Endothelial cell (in vitro differentiated cells): ENCODE measurements at regions not wholly inside any gene's neighbourhood (a gene's known extent, or its start where the extent isn't known, plus 50 kb on each side); places are given as distances from the start of the nearest gene placed in this dataset.
"Not testable (repeated sequence)": the region's sequence is repeated elsewhere in the genome, so short reads cannot be mapped to it uniquely, and the experiment has no call there.

Experiments used
- DNase-seq: peaks from one replicate; pipeline ENCODE4 v3.0.0; 2021; ENCODE audit warnings: low spot score
- H3K27ac Mint-ChIP-seq: one replicate; pipeline ENCODE4 v1.8.0; 2021; ENCODE audit warnings: mixed read lengths, inconsistent platforms; ENCODE audit not compliant: unreplicated experiment
- H3K27me3 Mint-ChIP-seq: one replicate; pipeline ENCODE4 v1.8.0; 2021; ENCODE audit warnings: mild to moderate bottlenecking, moderate library complexity, mixed read lengths, inconsistent platforms; ENCODE audit not compliant: unreplicated experiment
- H3K36me3 Mint-ChIP-seq: one replicate; pipeline ENCODE4 v1.8.0; 2021; ENCODE audit warnings: mild to moderate bottlenecking, low read depth, mixed read lengths, inconsistent platforms; ENCODE audit not compliant: unreplicated experiment
- H3K4me1 Mint-ChIP-seq: one replicate; pipeline ENCODE4 v1.8.0; 2021; ENCODE audit warnings: mild to moderate bottlenecking, mixed read lengths, inconsistent platforms; ENCODE audit not compliant: unreplicated experiment
- H3K4me3 Mint-ChIP-seq: one replicate; pipeline ENCODE4 v1.8.0; 2021; ENCODE audit warnings: mild to moderate bottlenecking, mixed read lengths, inconsistent platforms; ENCODE audit not compliant: unreplicated experiment
- H3K9me3 Mint-ChIP-seq: one replicate; pipeline ENCODE4 v1.8.0; 2021; ENCODE audit warnings: mixed read lengths, inconsistent platforms; ENCODE audit not compliant: unreplicated experiment
- TF ChIP-seq, protein P1 (sequence below): fragments of 200-600 bp; sonication (generic); IDR thresholded peaks from one replicate; pipeline ENCODE4 v1.5.0; 2021; ENCODE audit warnings: antibody characterized with exemption; ENCODE audit not compliant: unreplicated experiment

DNA sequence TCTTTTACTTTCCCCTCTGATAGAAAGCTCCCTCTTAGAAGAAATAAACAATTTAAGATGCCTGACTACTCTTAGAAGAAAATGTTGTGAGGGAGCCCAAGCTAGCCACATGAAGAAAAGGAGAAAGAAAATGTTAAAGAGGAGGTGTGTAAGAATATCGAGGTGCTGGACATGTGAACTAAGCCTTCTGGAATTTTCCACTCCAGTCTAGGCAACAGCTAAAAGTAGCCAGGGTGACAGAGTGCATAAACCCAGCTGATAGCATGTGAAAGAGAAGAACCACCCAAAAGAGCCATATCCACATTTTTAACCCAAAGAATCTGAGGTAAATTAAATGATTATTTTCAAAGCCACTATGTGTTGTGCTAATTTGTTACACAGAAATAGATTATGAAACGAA lies 1690.6 kb upstream of the LRRTM3 start:
- H3K9me3 Mint-ChIP-seq: no peaks in the 10 kb centered on the region
- no peaks in the 10 kb centered on the region for H3K36me3 Mint-ChIP-seq
- H3K4me1 Mint-ChIP-seq: no peaks in the 10 kb centered on the region
- TF ChIP-seq, protein P1, sequence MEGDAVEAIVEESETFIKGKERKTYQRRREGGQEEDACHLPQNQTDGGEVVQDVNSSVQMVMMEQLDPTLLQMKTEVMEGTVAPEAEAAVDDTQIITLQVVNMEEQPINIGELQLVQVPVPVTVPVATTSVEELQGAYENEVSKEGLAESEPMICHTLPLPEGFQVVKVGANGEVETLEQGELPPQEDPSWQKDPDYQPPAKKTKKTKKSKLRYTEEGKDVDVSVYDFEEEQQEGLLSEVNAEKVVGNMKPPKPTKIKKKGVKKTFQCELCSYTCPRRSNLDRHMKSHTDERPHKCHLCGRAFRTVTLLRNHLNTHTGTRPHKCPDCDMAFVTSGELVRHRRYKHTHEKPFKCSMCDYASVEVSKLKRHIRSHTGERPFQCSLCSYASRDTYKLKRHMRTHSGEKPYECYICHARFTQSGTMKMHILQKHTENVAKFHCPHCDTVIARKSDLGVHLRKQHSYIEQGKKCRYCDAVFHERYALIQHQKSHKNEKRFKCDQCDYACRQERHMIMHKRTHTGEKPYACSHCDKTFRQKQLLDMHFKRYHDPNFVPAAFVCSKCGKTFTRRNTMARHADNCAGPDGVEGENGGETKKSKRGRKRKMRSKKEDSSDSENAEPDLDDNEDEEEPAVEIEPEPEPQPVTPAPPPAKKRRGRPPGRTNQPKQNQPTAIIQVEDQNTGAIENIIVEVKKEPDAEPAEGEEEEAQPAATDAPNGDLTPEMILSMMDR: no peak
- DNase-seq: no peak
- no peak overlapping the region for H3K4me3 Mint-ChIP-seq
- no peak overlapping the region for H3K27ac Mint-ChIP-seq
- H3K27me3 Mint-ChIP-seq: no peaks in the 10 kb centered on the region

DNA sequence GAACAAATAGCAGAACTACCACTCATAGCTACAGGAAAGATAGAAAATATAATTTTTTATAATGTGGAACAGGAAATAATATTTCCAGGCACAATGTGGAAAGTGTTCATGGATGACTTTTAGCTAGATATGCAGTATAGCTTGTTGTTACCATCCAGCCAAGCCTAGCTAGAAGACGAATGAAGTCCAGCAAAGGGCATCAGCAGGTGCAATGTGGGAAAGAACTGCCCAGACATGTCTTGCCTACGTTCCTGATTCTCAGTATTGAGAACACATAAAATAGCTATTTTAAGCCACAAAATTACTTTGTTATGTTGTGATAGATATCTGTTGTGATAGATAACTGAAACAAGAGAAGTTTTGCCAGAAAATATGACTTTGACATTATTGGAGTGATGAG lies 1690.0 kb upstream of the LRRTM3 start:
- Mint-ChIP-seq H3K36me3 (no peaks in the 10 kb centered on the region), H3K4me3 (no peak overlapping the region), H3K9me3 (no peaks in the 10 kb centered on the region), H3K27me3 (no peaks in the 10 kb centered on the region), H3K27ac (no peak overlapping the region), H3K4me1 (no peaks in the 10 kb centered on the region)
- TF ChIP-seq, protein P1: no peak
- DNase-seq: no peak

DNA sequence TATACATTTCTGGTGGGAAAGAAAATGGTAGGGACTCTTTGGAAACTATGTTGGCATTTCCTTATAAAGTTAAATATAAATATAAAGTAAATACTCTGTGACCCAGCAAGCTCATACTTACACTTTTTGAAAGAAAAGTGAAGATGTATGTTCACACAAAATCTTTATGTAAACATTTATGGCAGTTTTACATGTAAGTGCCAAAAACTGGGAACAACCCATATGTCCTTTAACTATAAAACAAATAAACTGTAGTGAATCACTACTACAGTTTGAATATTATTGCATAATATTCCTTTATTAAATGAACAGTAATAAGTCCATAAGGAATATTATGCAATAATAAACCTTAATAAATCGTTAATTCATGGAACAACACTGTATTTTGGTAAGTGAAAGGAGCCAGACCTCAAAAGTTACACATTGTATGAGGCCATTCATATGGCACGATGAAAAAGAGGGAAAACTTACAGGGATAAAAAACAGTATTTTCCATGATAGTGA lies 1660.3 kb upstream of the LRRTM3 start:
- Mint-ChIP-seq H3K9me3 (no peaks in the 10 kb centered on the region), H3K4me1 (no peaks in the 10 kb centered on the region), H3K36me3 (no peaks in the 10 kb centered on the region), H3K27ac (no peak overlapping the region), H3K4me3 (no peak overlapping the region), H3K27me3 (no peaks in the 10 kb centered on the region)
- no peak for DNase-seq
- TF ChIP-seq, protein P1: no peak

DNA sequence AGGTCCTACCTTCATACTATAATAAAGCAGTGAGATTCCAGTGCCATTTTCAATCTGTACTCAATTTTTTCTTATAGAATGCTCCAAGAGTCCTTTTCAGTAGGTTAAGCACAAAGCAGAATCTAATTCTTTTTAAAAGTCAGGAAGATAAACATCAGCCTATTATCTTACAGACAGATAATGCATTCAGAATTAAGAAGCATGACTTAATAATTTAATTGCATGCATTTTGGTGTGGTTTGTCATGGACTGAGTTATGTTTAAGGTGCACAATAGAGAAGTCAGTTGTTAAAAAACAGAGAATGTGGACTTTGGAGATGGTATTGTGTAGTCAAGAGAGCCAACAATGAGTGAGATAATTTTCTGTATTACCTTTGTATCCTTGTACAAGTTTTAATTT lies 1656.3 kb upstream of the LRRTM3 start:
- not testable (repeated sequence) for H3K9me3 Mint-ChIP-seq, H3K27me3 Mint-ChIP-seq, H3K36me3 Mint-ChIP-seq, H3K4me1 Mint-ChIP-seq, DNase-seq, H3K27ac Mint-ChIP-seq, H3K4me3 Mint-ChIP-seq

DNA sequence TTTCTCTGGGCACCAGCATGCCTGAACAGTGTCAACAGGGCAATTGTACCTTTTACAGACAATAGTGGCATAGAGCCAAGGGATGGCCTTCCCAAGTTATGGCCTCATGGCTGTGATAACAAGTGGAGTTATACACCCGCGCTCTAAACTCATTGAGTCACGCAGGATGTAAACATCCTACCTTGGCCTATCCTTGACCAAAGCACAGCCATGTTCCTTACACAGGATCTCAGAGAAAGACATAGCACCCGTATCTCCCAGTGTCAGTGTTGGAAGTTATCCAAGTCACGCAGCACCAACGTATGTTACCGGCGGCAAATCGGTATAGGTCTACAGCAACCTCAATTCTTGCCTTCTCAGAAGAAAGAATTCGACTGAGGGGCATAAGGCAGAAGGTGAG lies 1654.9 kb upstream of the LRRTM3 start:
- Mint-ChIP-seq H3K27ac (no peak overlapping the region), H3K4me1 (no peaks in the 10 kb centered on the region), H3K4me3 (no peak overlapping the region), H3K9me3 (no peaks in the 10 kb centered on the region), H3K36me3 (no peaks in the 10 kb centered on the region), H3K27me3 (no peaks in the 10 kb centered on the region)
- DNase-seq: no peak
- TF ChIP-seq, protein P1: no peak

DNA sequence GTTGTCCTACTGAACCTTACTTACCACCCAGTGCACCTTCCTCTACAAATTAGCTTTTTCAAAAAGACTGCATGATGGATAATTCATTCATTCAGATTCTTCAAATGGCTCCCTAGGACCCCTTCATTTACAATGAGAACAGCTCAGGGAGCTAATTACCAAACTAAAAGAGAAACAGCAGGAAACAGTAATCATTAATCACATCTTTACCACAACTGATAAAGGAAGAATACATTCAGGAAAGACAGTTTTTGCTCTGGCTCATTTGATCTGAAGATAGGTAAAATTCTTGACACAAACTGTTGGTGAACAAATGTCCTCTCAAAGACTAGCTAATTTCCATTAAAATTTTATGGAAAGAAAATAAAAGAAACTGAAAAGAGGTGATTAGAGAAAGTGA lies 1652.7 kb upstream of the LRRTM3 start:
- no peak overlapping the region for H3K4me3 Mint-ChIP-seq
- no peak for DNase-seq
- no peaks in the 10 kb centered on the region for H3K27me3 Mint-ChIP-seq
- H3K27ac Mint-ChIP-seq: no peak overlapping the region
- H3K4me1 Mint-ChIP-seq: no peaks in the 10 kb centered on the region
- no peaks in the 10 kb centered on the region for H3K36me3 Mint-ChIP-seq
- TF ChIP-seq, protein P1: no peak
- H3K9me3 Mint-ChIP-seq: no peaks in the 10 kb centered on the region
